A549 (cell line): ENCODE measurements at regions not wholly inside any gene's neighbourhood (a gene's known extent, or its start where the extent isn't known, plus 50 kb on each side); places are given as distances from the start of the nearest gene placed in this dataset.

ENCODE experiments used
- CEBPB ChIP-seq, 2 experiments: fragments of >200 bp in 1 of 2; sonication (Bioruptor Twin) in 1 of 2; formaldehyde crosslinking in 1 of 2; IDR thresholded peaks; 2 replicates each; pipeline ENCODE4 v1.6.1; 2012 to 2016
- ESRRA ChIP-seq: fragments of 150-350 bp; IDR thresholded peaks from 2 replicates; pipeline ENCODE4 v1.6.1; 2014; ENCODE audit warnings: mild to moderate bottlenecking, low read length, borderline replicate concordance
- JUN ChIP-seq, 2 experiments: fragments of >200 bp; sonication (Bioruptor Twin); formaldehyde crosslinking; IDR thresholded peaks; 2 replicates in 1 of 2; 3 replicates in 1 of 2; pipeline ENCODE4 v1.6.1; 2016 to 2017
- KDM1A ChIP-seq: fragments of 200-600 bp; sonication (generic); IDR thresholded peaks from 2 replicates; pipeline ENCODE4 v1.6.1; 2016; ENCODE audit warnings: low read depth, mild to moderate bottlenecking
- MAZ ChIP-seq: fragments of 150-350 bp; IDR thresholded peaks from 2 replicates; pipeline ENCODE4 v1.6.1; 2014; ENCODE audit warnings: antibody characterized with exemption, low read depth, low read length, borderline replicate concordance
- PHF8 ChIP-seq: fragments of 200-600 bp; sonication (generic); IDR thresholded peaks from 2 replicates; pipeline ENCODE4 v1.6.1; 2016; ENCODE audit warnings: low read depth, mild to moderate bottlenecking, antibody characterized with exemption, moderate library complexity, borderline replicate concordance
- RCOR1 ChIP-seq: fragments of 150-350 bp; IDR thresholded peaks from 2 replicates; pipeline ENCODE4 v1.6.1; 2014; ENCODE audit warnings: antibody characterized with exemption, low read length, low read depth
- RFX5 ChIP-seq: fragments of 450-650 bp; IDR thresholded peaks from 2 replicates; pipeline ENCODE4 v1.7.1; 2014; ENCODE audit warnings: antibody characterized with exemption, mild to moderate bottlenecking, moderate library complexity
- TF ChIP-seq, protein P1 (sequence below): fragments of >200 bp; sonication (Bioruptor Twin); formaldehyde crosslinking; IDR thresholded peaks from 3 replicates; pipeline ENCODE4 v1.5.1; 2016
- TF ChIP-seq, protein P2 (sequence below): fragments of 200-600 bp; sonication (generic); IDR thresholded peaks from 2 replicates; pipeline ENCODE4 v1.6.1; 2016; ENCODE audit warnings: antibody characterized with exemption, mild to moderate bottlenecking, moderate library complexity
- TF ChIP-seq, protein P3 (sequence below): fragments of 150-350 bp; IDR thresholded peaks from 2 replicates; pipeline ENCODE4 v1.6.1; 2014; ENCODE audit warnings: low read depth, mild to moderate bottlenecking, low read length
- TF ChIP-seq, protein P4 (sequence below): IDR thresholded peaks from 2 replicates; pipeline ENCODE4 v1.6.1; 2012; ENCODE audit warnings: low read depth, borderline replicate concordance

DNA sequence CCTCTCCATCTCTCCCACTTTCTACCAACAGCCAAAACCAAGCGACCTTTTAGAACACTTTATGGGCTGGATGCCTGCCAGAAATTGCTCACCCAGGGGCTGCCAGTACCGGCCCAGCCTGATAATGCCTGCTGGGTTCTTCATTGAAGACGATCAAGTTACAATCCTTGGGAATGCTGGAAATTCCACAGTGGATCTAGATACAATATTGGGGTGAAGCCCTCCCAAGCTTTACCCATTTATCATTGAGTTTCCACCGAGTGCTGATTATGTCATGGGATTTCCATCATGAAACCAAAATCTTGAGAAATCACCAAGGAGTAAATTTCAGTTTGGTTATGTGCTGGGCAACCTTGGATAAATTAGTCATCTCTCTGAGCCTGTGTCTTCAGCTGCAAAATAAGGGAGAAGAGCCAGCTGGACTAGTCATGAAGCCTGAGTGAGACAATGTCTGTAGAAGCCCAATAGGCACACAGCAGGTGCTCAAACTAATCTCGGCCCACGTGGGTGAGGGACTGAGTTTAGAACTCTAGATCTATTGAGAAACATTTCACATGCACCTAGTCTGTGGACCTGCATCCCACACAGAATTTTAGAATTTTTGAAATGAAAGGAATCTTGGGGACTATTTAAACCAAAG lies 75.5 kb upstream of the CLMN start:
- TF ChIP-seq, protein P1, sequence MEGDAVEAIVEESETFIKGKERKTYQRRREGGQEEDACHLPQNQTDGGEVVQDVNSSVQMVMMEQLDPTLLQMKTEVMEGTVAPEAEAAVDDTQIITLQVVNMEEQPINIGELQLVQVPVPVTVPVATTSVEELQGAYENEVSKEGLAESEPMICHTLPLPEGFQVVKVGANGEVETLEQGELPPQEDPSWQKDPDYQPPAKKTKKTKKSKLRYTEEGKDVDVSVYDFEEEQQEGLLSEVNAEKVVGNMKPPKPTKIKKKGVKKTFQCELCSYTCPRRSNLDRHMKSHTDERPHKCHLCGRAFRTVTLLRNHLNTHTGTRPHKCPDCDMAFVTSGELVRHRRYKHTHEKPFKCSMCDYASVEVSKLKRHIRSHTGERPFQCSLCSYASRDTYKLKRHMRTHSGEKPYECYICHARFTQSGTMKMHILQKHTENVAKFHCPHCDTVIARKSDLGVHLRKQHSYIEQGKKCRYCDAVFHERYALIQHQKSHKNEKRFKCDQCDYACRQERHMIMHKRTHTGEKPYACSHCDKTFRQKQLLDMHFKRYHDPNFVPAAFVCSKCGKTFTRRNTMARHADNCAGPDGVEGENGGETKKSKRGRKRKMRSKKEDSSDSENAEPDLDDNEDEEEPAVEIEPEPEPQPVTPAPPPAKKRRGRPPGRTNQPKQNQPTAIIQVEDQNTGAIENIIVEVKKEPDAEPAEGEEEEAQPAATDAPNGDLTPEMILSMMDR = no peak
- TF ChIP-seq, protein P2, sequence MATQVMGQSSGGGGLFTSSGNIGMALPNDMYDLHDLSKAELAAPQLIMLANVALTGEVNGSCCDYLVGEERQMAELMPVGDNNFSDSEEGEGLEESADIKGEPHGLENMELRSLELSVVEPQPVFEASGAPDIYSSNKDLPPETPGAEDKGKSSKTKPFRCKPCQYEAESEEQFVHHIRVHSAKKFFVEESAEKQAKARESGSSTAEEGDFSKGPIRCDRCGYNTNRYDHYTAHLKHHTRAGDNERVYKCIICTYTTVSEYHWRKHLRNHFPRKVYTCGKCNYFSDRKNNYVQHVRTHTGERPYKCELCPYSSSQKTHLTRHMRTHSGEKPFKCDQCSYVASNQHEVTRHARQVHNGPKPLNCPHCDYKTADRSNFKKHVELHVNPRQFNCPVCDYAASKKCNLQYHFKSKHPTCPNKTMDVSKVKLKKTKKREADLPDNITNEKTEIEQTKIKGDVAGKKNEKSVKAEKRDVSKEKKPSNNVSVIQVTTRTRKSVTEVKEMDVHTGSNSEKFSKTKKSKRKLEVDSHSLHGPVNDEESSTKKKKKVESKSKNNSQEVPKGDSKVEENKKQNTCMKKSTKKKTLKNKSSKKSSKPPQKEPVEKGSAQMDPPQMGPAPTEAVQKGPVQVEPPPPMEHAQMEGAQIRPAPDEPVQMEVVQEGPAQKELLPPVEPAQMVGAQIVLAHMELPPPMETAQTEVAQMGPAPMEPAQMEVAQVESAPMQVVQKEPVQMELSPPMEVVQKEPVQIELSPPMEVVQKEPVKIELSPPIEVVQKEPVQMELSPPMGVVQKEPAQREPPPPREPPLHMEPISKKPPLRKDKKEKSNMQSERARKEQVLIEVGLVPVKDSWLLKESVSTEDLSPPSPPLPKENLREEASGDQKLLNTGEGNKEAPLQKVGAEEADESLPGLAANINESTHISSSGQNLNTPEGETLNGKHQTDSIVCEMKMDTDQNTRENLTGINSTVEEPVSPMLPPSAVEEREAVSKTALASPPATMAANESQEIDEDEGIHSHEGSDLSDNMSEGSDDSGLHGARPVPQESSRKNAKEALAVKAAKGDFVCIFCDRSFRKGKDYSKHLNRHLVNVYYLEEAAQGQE = no peak
- TF ChIP-seq ESRRA (no peak), PHF8 (no peak), RFX5 (no peak), JUN (IDR thresholded peaks at IDR 0.05) (no peak), RCOR1 (no peak), CEBPB (IDR thresholded peaks at IDR 0.05) (no peak), KDM1A (no peak), MAZ (no peak)
- TF ChIP-seq, protein P3, sequence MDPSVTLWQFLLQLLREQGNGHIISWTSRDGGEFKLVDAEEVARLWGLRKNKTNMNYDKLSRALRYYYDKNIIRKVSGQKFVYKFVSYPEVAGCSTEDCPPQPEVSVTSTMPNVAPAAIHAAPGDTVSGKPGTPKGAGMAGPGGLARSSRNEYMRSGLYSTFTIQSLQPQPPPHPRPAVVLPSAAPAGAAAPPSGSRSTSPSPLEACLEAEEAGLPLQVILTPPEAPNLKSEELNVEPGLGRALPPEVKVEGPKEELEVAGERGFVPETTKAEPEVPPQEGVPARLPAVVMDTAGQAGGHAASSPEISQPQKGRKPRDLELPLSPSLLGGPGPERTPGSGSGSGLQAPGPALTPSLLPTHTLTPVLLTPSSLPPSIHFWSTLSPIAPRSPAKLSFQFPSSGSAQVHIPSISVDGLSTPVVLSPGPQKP = no peak
- TF ChIP-seq, protein P4, sequence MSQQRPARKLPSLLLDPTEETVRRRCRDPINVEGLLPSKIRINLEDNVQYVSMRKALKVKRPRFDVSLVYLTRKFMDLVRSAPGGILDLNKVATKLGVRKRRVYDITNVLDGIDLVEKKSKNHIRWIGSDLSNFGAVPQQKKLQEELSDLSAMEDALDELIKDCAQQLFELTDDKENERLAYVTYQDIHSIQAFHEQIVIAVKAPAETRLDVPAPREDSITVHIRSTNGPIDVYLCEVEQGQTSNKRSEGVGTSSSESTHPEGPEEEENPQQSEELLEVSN = no peak
